ENCODE measurements at regions not wholly inside any gene's neighbourhood (a gene's known extent, or its start where the extent isn't known, plus 50 kb on each side); places are given as distances from the start of the nearest gene placed in this dataset.
"Not testable (repeated sequence)": the region's sequence is repeated elsewhere in the genome, so short reads cannot be mapped to it uniquely, and the experiment has no call there.

DNA sequence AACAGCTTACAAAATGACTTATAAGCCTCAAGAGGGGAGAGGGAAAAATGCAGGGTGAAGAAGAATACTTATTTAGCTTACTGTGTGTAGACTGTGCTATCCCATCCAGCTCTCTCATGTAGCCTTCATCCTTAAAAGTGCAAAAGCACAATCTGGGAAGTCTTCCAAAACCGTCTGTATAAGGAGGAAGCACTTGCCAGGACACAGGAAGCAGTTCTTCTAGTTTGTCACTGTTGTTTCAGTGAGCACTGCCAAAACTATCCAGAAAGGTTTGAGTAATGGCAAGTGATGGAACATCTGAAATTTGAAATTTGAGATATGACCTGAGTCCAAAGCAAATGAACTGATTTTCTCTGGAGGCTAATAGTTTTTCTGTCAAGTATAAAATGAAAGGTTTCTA lies 140.8 kb upstream of the ISL1 start:
- H3K9me3 ChIP-seq (ENCODE audit: control insufficient read depth, insufficient read depth, low read depth, low read length), result no peaks in the 10 kb centered on the region
- H3K36me3 ChIP-seq (ENCODE audit: control insufficient read depth in 2 of 2, insufficient read depth in 1 of 2, low read length in 2 of 2), result no peaks in the 10 kb centered on the region
- TF ChIP-seq KLF8 (tag by site-specific recombination; IDR thresholded peaks at IDR 0.05) (no peak), ZNF211 (tag by site-specific recombination; IDR thresholded peaks at IDR 0.05; ENCODE audit: low read depth) (no peak), ZNF274 (IDR thresholded peaks at IDR 0.05; ENCODE audit: low read length) (no peak), ZNF274 (tag by site-specific recombination; IDR thresholded peaks at IDR 0.05; ENCODE audit: borderline replicate concordance) (no peak), ZNF133 (tag by site-specific recombination; IDR thresholded peaks at IDR 0.05) (no peak), EGR2 (tag by site-specific recombination; IDR thresholded peaks at IDR 0.05; ENCODE audit: low read depth) (no peak), ZFP37 (tag by site-specific recombination; IDR thresholded peaks at IDR 0.05) (no peak), ZNF837 (tag by site-specific recombination; IDR thresholded peaks at IDR 0.05) (no peak), MEIS1 (CRISPR knock-in tag; IDR thresholded peaks at IDR 0.05; ENCODE audit: borderline replicate concordance) (no peak), MYNN (tag by site-specific recombination; IDR thresholded peaks at IDR 0.05; ENCODE audit: borderline replicate concordance) (no peak), ZNF707 (tag by site-specific recombination; IDR thresholded peaks at IDR 0.05) (no peak), ZNF596 (tag by site-specific recombination; IDR thresholded peaks at IDR 0.05) (no peak), HOXD13 (CRISPR knock-in tag; IDR thresholded peaks at IDR 0.05; ENCODE audit: borderline replicate concordance) (no peak)
- TF ChIP-seq, protein P1, sequence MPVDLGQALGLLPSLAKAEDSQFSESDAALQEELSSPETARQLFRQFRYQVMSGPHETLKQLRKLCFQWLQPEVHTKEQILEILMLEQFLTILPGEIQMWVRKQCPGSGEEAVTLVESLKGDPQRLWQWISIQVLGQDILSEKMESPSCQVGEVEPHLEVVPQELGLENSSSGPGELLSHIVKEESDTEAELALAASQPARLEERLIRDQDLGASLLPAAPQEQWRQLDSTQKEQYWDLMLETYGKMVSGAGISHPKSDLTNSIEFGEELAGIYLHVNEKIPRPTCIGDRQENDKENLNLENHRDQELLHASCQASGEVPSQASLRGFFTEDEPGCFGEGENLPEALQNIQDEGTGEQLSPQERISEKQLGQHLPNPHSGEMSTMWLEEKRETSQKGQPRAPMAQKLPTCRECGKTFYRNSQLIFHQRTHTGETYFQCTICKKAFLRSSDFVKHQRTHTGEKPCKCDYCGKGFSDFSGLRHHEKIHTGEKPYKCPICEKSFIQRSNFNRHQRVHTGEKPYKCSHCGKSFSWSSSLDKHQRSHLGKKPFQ (tag by site-specific recombination; IDR thresholded peaks at IDR 0.05), result no peak
- TF ChIP-seq, protein P2, sequence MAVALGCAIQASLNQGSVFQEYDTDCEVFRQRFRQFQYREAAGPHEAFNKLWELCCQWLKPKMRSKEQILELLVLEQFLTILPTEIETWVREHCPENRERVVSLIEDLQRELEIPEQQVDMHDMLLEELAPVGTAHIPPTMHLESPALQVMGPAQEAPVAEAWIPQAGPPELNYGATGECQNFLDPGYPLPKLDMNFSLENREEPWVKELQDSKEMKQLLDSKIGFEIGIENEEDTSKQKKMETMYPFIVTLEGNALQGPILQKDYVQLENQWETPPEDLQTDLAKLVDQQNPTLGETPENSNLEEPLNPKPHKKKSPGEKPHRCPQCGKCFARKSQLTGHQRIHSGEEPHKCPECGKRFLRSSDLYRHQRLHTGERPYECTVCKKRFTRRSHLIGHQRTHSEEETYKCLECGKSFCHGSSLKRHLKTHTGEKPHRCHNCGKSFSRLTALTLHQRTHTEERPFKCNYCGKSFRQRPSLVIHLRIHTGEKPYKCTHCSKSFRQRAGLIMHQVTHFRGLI (tag by site-specific recombination; IDR thresholded peaks at IDR 0.05), result no peak
- TF ChIP-seq, protein P3, sequence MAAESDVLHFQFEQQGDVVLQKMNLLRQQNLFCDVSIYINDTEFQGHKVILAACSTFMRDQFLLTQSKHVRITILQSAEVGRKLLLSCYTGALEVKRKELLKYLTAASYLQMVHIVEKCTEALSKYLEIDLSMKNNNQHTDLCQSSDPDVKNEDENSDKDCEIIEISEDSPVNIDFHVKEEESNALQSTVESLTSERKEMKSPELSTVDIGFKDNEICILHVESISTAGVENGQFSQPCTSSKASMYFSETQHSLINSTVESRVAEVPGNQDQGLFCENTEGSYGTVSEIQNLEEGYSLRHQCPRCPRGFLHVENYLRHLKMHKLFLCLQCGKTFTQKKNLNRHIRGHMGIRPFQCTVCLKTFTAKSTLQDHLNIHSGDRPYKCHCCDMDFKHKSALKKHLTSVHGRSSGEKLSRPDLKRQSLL (tag by site-specific recombination; IDR thresholded peaks at IDR 0.05), result no peak
- H3K27ac ChIP-seq (ENCODE audit: extremely low read depth, low read depth, low read length), result no peak overlapping the region
- CTCF ChIA-PET, result interaction anchor here (0.6 to 0.7 kb wide), 2 partner anchors 266 to 1054 kb away, joined by 4 to 5 read pairs; no protein-coding TSS in a partner anchor
- POLR2A ChIA-PET, result no interaction called here
- H3K4me3 ChIP-seq (ENCODE audit: low read depth, low read length), result no peak overlapping the region
- H3K4me1 ChIP-seq (ENCODE audit: control insufficient read depth, insufficient read depth, low read length), result no peaks in the 10 kb centered on the region

DNA sequence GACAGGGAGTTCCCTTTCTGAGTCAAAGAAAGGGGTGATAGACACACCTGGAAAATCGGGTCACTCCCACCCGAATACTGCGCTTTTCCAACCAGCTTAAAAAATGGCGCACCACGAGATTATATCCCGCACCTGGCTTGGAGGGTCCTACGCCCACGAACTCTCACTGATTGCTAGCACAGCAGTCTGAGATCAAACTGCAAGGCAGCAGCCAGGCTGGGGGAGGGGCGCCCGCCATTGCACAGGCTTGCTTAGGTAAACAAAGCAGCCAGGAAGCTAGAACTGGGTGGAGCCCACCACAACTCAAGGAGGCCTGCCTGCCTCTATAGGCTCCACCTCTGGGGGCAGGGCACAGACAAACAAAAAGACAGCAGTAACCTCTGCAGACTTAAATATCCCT lies 132.3 kb upstream of the ISL1 start:
- POLR2A ChIA-PET; H3K36me3 ChIP-seq (ENCODE audit: control insufficient read depth in 2 of 2, insufficient read depth in 1 of 2, low read length in 2 of 2); H3K27ac ChIP-seq (ENCODE audit: extremely low read depth, low read depth, low read length); H3K9me3 ChIP-seq (ENCODE audit: control insufficient read depth, insufficient read depth, low read depth, low read length); H3K4me3 ChIP-seq (ENCODE audit: low read depth, low read length); H3K4me1 ChIP-seq (ENCODE audit: control insufficient read depth, insufficient read depth, low read length): not testable (repeated sequence)
- CTCF ChIA-PET, result interaction anchor here (0.7 kb wide), 1 partner anchor 698 kb away, joined by 3 read pairs; no protein-coding TSS in a partner anchor

DNA sequence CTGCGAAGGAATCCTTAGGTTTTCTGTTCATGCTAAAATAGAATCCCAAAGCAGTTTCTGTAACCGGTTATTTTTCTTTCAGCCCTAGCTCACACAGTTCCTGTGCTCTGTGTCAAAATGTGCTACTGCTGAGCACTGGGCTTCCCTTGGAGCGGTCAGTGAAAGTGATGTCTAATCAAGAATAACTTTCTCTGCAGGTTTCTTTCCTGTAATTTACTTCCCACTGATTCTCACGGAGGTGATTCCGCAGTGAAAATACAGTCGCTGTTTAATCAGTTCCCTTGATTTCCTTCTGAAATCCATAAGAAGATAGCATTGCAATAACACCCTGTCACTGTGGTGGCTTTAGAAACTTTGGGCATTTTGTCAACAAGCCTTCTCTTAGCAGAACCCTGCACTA lies 112.0 kb upstream of the ISL1 start:
- CTCF ChIA-PET, result no interaction called here
- TF ChIP-seq ZNF248 (tag by site-specific recombination; IDR thresholded peaks at IDR 0.05) (no peak), ZNF335 (tag by site-specific recombination; conservative IDR thresholded peaks at IDR 0.05) (no peak), ZNF610 (tag by site-specific recombination; IDR thresholded peaks at IDR 0.05; ENCODE audit: borderline replicate concordance) (no peak), TCF7L2 (IDR thresholded peaks at IDR 0.05; ENCODE audit: borderline replicate concordance, low read depth, low read length) (no peak), MZF1 (tag by site-specific recombination; IDR thresholded peaks at IDR 0.05; ENCODE audit: borderline replicate concordance) (no peak), ZNF530 (tag by site-specific recombination; IDR thresholded peaks at IDR 0.05; ENCODE audit: low read depth) (no peak), ZNF654 (tag by site-specific recombination; IDR thresholded peaks at IDR 0.05; ENCODE audit: low read depth) (no peak), ZFHX2 (tag by site-specific recombination; conservative IDR thresholded peaks at IDR 0.05) (no peak), ZNF792 (tag by site-specific recombination; IDR thresholded peaks at IDR 0.05) (no peak), ZNF157 (tag by site-specific recombination; IDR thresholded peaks at IDR 0.05) (no peak)
- TF ChIP-seq, protein P4, sequence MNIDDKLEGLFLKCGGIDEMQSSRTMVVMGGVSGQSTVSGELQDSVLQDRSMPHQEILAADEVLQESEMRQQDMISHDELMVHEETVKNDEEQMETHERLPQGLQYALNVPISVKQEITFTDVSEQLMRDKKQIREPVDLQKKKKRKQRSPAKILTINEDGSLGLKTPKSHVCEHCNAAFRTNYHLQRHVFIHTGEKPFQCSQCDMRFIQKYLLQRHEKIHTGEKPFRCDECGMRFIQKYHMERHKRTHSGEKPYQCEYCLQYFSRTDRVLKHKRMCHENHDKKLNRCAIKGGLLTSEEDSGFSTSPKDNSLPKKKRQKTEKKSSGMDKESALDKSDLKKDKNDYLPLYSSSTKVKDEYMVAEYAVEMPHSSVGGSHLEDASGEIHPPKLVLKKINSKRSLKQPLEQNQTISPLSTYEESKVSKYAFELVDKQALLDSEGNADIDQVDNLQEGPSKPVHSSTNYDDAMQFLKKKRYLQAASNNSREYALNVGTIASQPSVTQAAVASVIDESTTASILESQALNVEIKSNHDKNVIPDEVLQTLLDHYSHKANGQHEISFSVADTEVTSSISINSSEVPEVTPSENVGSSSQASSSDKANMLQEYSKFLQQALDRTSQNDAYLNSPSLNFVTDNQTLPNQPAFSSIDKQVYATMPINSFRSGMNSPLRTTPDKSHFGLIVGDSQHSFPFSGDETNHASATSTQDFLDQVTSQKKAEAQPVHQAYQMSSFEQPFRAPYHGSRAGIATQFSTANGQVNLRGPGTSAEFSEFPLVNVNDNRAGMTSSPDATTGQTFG (tag by site-specific recombination; IDR thresholded peaks at IDR 0.05; ENCODE audit: borderline replicate concordance), result no peak
- no peaks in the 10 kb centered on the region for H3K4me1 ChIP-seq (ENCODE audit: control insufficient read depth, insufficient read depth, low read length)
- no peaks in the 10 kb centered on the region for H3K36me3 ChIP-seq (ENCODE audit: control insufficient read depth in 2 of 2, insufficient read depth in 1 of 2, low read length in 2 of 2)
- no peak overlapping the region for H3K4me3 ChIP-seq (ENCODE audit: low read depth, low read length)
- H3K9me3 ChIP-seq (ENCODE audit: control insufficient read depth, insufficient read depth, low read depth, low read length), result no peaks in the 10 kb centered on the region
- POLR2A ChIA-PET, result no interaction called here
- H3K27ac ChIP-seq (ENCODE audit: extremely low read depth, low read depth, low read length), result no peak overlapping the region
